HCT116 (cell line): ENCODE measurements at regions not wholly inside any gene's neighbourhood (a gene's known extent, or its start where the extent isn't known, plus 50 kb on each side); places are given as distances from the start of the nearest gene placed in this dataset.

Experiments used
- ATAC-seq: fragments of 200-7000 bp; cut with Tn5 transposase; 2 replicates; pipeline ENCODE4 v1.9.1; 2020; ENCODE audit warnings: mild to moderate bottlenecking, moderate library complexity
- BruUV-seq: library from RNA; stranded (reverse); fragments of 400-500 nt; replicated peaks from 2 replicates; lab custom pipeline; 2021; lab: Mats Ljungman, UMichigan
- CTCF ChIA-PET: fragments of 300-600 bp; sonication (Branson Sonifier 250); formaldehyde crosslinking; loops from one replicate; lab custom pipeline; 2021; ENCODE audit warnings: antibody characterized with exemption; lab: Charles Lee
- POLR2A ChIA-PET: fragments of 300-600, 350-600 bp; sonication (Branson Sonifier 250); formaldehyde crosslinking; loops from one replicate; lab custom pipeline; 2021; ENCODE audit warnings: antibody characterized with exemption; lab: Charles Lee
- RAD21 ChIA-PET, 2 experiments: fragments of 300-600 bp; sonication (Branson Sonifier 250); formaldehyde crosslinking; loops; one replicate each; lab custom pipeline; 2023; ENCODE audit warnings: low total read pairs in 2 of 2; ENCODE audit not compliant: uncharacterized antibody in 2 of 2, unreplicated experiment in 2 of 2, low non-redundant PET in 1 of 2; lab: Charles Lee
- DNase-seq: peaks from one replicate; pipeline ENCODE4 v3.0.0-alpha.2; 2010; ENCODE audit warnings: low read depth, low spot score
- H2AFZ ChIP-seq: fragments of 200-600 bp; shearing (Covaris generic), sonication (generic); 2 replicates; pipeline ENCODE4 v1.6.1; 2017; ENCODE audit warnings: low read depth, mixed run types, mixed read lengths, antibody characterized with exemption, low read length; ENCODE audit not compliant: poor library complexity, severe bottlenecking
- H3K27ac ChIP-seq: 2 replicates; pipeline ENCODE4 v1.5.1; 2012; ENCODE audit warnings: low read depth, low read length
- H3K27me3 ChIP-seq: fragments of 200-600 bp; sonication (generic); 2 replicates; pipeline ENCODE4 v1.6.1; 2016; ENCODE audit warnings: mixed run types, low read length, mixed read lengths; ENCODE audit not compliant: insufficient read depth
- H3K36me3 ChIP-seq, 2 experiments: fragments of 200-500 bp in 1 of 2; fragments of 200-600 bp in 1 of 2; sonication (Bioruptor generic) in 1 of 2; sonication (generic) in 1 of 2; 2 replicates each; pipeline versions ENCODE4 v1.5.1 to v1.6.1; 2014 to 2016; ENCODE audit warnings: low read length in 2 of 2, inconsistent platforms in 1 of 2, mixed read lengths in 1 of 2, mixed run types in 1 of 2; ENCODE audit not compliant: insufficient read depth in 2 of 2, control insufficient read depth in 1 of 2
- H3K4me1 ChIP-seq, 2 experiments: fragments of 200-600 bp in 1 of 2; sonication (generic) in 1 of 2; 2 replicates each; pipeline versions ENCODE4 v1.5.1 to v1.6.1; 2012 to 2017; ENCODE audit warnings: low read length in 2 of 2, inconsistent platforms in 1 of 2, mild to moderate bottlenecking in 1 of 2, mixed read lengths in 1 of 2, mixed run types in 1 of 2, moderate library complexity in 1 of 2; ENCODE audit not compliant: insufficient read depth in 2 of 2, control insufficient read depth in 1 of 2
- H3K4me2 ChIP-seq: fragments of 200-600 bp; sonication (generic); 2 replicates; pipeline ENCODE4 v1.6.1; 2017; ENCODE audit warnings: mixed run types, low read length, mixed read lengths
- H3K4me3 ChIP-seq, 2 experiments: fragments of 200-600 bp in 1 of 2; sonication (generic) in 1 of 2; replicated peaks in 1 of 2; 2 replicates each; pipeline ENCODE4 v1.5.1; 2011 to 2016; ENCODE audit warnings: low read length in 2 of 2, control low read depth in 1 of 2, low read depth in 1 of 2, mild to moderate bottlenecking in 1 of 2, mixed read lengths in 1 of 2, mixed run types in 1 of 2
- H3K79me2 ChIP-seq: fragments of 200-600 bp; sonication (generic); 2 replicates; pipeline ENCODE4 v1.6.1; 2017; ENCODE audit warnings: mild to moderate bottlenecking, mixed run types, low read length, moderate library complexity, mixed read lengths; ENCODE audit not compliant: insufficient read depth
- H3K9ac ChIP-seq: fragments of 200-600 bp; sonication (generic); 2 replicates; pipeline ENCODE4 v1.6.1; 2016; ENCODE audit warnings: low read length, mixed read lengths
- H3K9me2 ChIP-seq: fragments of 200-600 bp; sonication (generic), shearing (Covaris generic); 2 replicates; pipeline ENCODE4 v1.6.1; 2017; ENCODE audit warnings: mixed run types, mild to moderate bottlenecking, moderate library complexity; ENCODE audit not compliant: insufficient read depth
- H3K9me3 ChIP-seq, 2 experiments: fragments of 200-500 bp in 1 of 2; fragments of 200-600 bp in 1 of 2; sonication (Bioruptor generic) in 1 of 2; sonication (generic) in 1 of 2; 2 replicates each; pipeline ENCODE4 v1.6.1; 2014 to 2017; ENCODE audit warnings: low read length in 2 of 2, mixed read lengths in 2 of 2, inconsistent platforms in 1 of 2, low read depth in 1 of 2, mild to moderate bottlenecking in 1 of 2, mixed run types in 1 of 2, moderate library complexity in 1 of 2; ENCODE audit not compliant: control insufficient read depth in 1 of 2, insufficient read depth in 1 of 2
- H4K20me1 ChIP-seq: fragments of 200-600 bp; sonication (generic), shearing (Covaris generic); 2 replicates; pipeline ENCODE4 v1.6.1; 2017; ENCODE audit warnings: mixed run types, mild to moderate bottlenecking, moderate library complexity; ENCODE audit not compliant: insufficient read depth
- EGR1 ChIP-seq: IDR thresholded peaks from 2 replicates; pipeline ENCODE4 v1.6.1; 2012; ENCODE audit warnings: low read depth
- ELF1 ChIP-seq: IDR thresholded peaks from 2 replicates; pipeline ENCODE4 v1.6.1; 2012; ENCODE audit warnings: low read depth, borderline replicate concordance
- EZH2 ChIP-seq: fragments of 200-600 bp; sonication (generic); IDR thresholded peaks from 2 replicates; pipeline ENCODE4 v1.6.1; 2017; ENCODE audit warnings: antibody characterized with exemption, mixed run types
- EZH2phosphoT487 ChIP-seq: fragments of 200-600 bp; IDR thresholded peaks from 2 replicates; pipeline ENCODE4 v1.6.1; 2018; ENCODE audit warnings: antibody characterized with exemption, borderline replicate concordance
- FOSL1 ChIP-seq: IDR thresholded peaks from 2 replicates; pipeline ENCODE4 v1.6.1; 2012; ENCODE audit warnings: low read depth
- JUND ChIP-seq: IDR thresholded peaks from 2 replicates; pipeline ENCODE4 v1.6.1; 2012
- POLR2AphosphoS5 ChIP-seq: IDR thresholded peaks from 2 replicates; pipeline ENCODE4 v1.6.1; 2011; ENCODE audit warnings: mild to moderate bottlenecking, low read depth, low read length, moderate library complexity
- RAD21 ChIP-seq: IDR thresholded peaks from 2 replicates; pipeline ENCODE4 v1.6.1; 2012; ENCODE audit warnings: low read depth, mild to moderate bottlenecking
- SP1 ChIP-seq: IDR thresholded peaks from 2 replicates; pipeline ENCODE4 v1.6.1; 2012; ENCODE audit warnings: low read depth
- TCF7L2 ChIP-seq: IDR thresholded peaks from 2 replicates; pipeline ENCODE4 v1.7.0; 2011; ENCODE audit warnings: borderline replicate concordance, inconsistent platforms; ENCODE audit not compliant: insufficient read depth, insufficient read length; ENCODE audit errors: extremely low read depth
- YY1 ChIP-seq: IDR thresholded peaks from 2 replicates; pipeline ENCODE4 v1.6.1; 2011; ENCODE audit warnings: low read length, low read depth, moderate library complexity, mild to moderate bottlenecking; ENCODE audit not compliant: insufficient replicate concordance; ENCODE audit errors: extremely low read depth
- ZFX ChIP-seq: fragments of 450-650 bp; IDR thresholded peaks from 2 replicates; pipeline ENCODE4 v1.6.1; 2017
- ZNF274 ChIP-seq: fragments of 200-500 bp; sonication (Bioruptor generic); IDR thresholded peaks from 2 replicates; pipeline ENCODE4 v1.6.1; 2014; ENCODE audit warnings: mild to moderate bottlenecking, low read depth, low read length, inconsistent platforms
- intact Hi-C: fragments of 100-400 bp; cut with micrococcal nuclease; formaldehyde crosslinking; loops from 2 replicates; pipeline ENCODE4 v1.10.0; 2022
- TF ChIP-seq, protein P1 (sequence below): IDR thresholded peaks from 2 replicates; pipeline ENCODE4 v1.6.1; 2012
- TF ChIP-seq, protein P2 (sequence below), 3 experiments: fragments of 200-600 bp in 1 of 3; sonication (generic) in 1 of 3; IDR thresholded peaks in 2 of 3; conservative IDR thresholded peaks in 1 of 3; 2 replicates each; pipeline ENCODE4 v1.5.1; 2012 to 2017; ENCODE audit warnings: low read depth in 2 of 3, low read length in 2 of 3, antibody characterized with exemption in 1 of 3, borderline replicate concordance in 1 of 3, control low read depth in 1 of 3, mild to moderate bottlenecking in 1 of 3, mixed read lengths in 1 of 3, mixed run types in 1 of 3, moderate library complexity in 1 of 3; ENCODE audit not compliant: insufficient read depth in 1 of 3

DNA sequence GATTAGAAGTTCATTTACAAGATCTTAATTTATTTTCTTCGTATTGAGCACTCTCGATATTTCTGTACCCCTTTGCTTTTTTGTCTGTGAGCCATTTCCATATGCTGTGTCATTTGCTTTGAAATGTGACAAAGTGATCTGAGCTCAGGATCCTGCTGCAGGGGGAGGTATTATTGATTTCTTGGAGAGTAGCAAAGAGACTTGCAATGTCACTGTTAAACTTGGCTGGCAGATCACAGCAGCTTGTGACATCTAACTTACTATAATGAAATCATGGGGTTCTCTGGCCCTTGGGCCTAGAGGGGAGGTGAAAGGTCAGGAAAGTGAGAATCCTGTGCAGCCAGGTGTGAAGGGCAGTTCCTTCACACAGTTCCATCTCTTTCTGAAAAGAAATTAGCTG, 923.4 kb downstream of the REEP3 start:
- RAD21 ChIA-PET: no interaction called here
- no peaks in the 10 kb centered on the region for H3K27me3 ChIP-seq
- no peak overlapping the region for H3K4me2 ChIP-seq
- H3K36me3 ChIP-seq: no peaks in the 10 kb centered on the region
- intact Hi-C loops: no loop called here
- ATAC-seq (no peak), DNase-seq (no peak)
- no peak overlapping the region for H3K4me3 ChIP-seq
- CTCF ChIA-PET: no interaction called here
- POLR2A ChIA-PET: no interaction called here
- no peak overlapping the region for H2AFZ ChIP-seq
- no peaks in the 10 kb centered on the region for H3K4me1 ChIP-seq
- no peak overlapping the region for H3K27ac ChIP-seq
- no peaks in the 10 kb centered on the region for H4K20me1 ChIP-seq
- no TSS peak for BruUV-seq
- TF ChIP-seq ZNF274 (no peak), EZH2phosphoT487 (no peak), EGR1 (no peak), YY1 (no peak), RAD21 (no peak), TCF7L2 (no peak), ZFX (no peak), JUND (no peak), POLR2AphosphoS5 (no peak), FOSL1 (no peak), EZH2 (no peak), SP1 (no peak), ELF1 (no peak)
- TF ChIP-seq, protein P1, sequence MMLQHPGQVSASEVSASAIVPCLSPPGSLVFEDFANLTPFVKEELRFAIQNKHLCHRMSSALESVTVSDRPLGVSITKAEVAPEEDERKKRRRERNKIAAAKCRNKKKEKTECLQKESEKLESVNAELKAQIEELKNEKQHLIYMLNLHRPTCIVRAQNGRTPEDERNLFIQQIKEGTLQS: no peak
- TF ChIP-seq, protein P2, sequence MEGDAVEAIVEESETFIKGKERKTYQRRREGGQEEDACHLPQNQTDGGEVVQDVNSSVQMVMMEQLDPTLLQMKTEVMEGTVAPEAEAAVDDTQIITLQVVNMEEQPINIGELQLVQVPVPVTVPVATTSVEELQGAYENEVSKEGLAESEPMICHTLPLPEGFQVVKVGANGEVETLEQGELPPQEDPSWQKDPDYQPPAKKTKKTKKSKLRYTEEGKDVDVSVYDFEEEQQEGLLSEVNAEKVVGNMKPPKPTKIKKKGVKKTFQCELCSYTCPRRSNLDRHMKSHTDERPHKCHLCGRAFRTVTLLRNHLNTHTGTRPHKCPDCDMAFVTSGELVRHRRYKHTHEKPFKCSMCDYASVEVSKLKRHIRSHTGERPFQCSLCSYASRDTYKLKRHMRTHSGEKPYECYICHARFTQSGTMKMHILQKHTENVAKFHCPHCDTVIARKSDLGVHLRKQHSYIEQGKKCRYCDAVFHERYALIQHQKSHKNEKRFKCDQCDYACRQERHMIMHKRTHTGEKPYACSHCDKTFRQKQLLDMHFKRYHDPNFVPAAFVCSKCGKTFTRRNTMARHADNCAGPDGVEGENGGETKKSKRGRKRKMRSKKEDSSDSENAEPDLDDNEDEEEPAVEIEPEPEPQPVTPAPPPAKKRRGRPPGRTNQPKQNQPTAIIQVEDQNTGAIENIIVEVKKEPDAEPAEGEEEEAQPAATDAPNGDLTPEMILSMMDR (IDR thresholded peaks at IDR 0.05 in 2 of 3, conservative IDR thresholded peaks at IDR 0.05 in 1 of 3; ENCODE audit: borderline replicate concordance in 1 of 3, insufficient read depth in 1 of 3, low read depth in 2 of 3, low read length in 2 of 3): no peak
- no peaks in the 10 kb centered on the region for H3K9me2 ChIP-seq
- no peak overlapping the region for H3K9ac ChIP-seq
- H3K9me3 ChIP-seq: no peaks in the 10 kb centered on the region
- H3K79me2 ChIP-seq: no peaks in the 10 kb centered on the region
